Kasumi-1 (cell line): ENCODE measurements at regions not wholly inside any gene's neighbourhood (a gene's known extent, or its start where the extent isn't known, plus 50 kb on each side); places are given as distances from the start of the nearest gene placed in this dataset.
"Not testable (repeated sequence)": the region's sequence is repeated elsewhere in the genome, so short reads cannot be mapped to it uniquely, and the experiment has no call there.

Source experiments
- DNase-seq, 2 experiments: peaks; one replicate each; lab custom pipeline; 2025; lab: John Stamatoyannopoulos, UW

- DNase-seq: no peak
Measured at GRCh38 chr1:185468626-185469025, 151.6 kb upstream of the IVNS1ABP start.

GRCh38 chr1:185467122-185467521, 150.1 kb upstream of the IVNS1ABP start:
- DNase-seq: no peak

DNA sequence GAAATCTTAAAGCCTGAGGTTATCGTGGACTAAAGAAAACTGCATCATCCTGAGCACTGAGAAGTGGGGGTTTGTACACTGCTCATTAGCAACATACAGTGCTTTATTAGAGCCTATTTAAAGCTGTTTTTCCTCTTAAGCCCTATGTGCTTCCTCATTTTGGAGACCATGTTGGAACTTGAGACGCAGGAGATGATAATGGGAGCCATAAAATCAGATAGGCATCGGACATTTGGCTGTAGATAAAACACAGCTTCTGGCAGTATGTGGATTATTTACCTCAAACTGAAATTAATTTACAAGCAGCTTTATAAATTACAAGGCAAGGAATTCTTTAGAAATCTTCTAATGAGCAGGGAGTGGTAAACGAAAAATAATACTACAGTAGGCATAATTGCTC, 147.7 kb upstream of the IVNS1ABP start:
- DNase-seq: no peak

DNA sequence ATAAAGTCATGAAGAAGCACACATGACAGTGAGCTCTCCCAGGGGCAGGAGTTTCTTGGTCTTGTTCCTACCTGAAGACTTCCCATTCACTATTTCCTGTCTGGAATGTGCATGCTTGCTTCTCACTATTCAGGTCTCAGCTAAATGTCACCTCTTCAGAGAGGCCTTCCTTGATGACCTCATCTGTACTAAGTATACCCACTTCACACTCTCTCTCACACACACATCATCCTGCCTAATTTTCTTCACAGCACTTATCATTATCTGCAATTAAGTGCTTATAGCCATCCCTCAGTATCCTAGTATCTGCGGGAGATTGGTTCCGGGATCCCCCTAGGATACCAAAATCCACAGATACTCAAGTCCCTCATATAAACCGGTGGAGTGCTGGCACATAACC, 146.4 kb upstream of the IVNS1ABP start:
- DNase-seq: no peak

DNA sequence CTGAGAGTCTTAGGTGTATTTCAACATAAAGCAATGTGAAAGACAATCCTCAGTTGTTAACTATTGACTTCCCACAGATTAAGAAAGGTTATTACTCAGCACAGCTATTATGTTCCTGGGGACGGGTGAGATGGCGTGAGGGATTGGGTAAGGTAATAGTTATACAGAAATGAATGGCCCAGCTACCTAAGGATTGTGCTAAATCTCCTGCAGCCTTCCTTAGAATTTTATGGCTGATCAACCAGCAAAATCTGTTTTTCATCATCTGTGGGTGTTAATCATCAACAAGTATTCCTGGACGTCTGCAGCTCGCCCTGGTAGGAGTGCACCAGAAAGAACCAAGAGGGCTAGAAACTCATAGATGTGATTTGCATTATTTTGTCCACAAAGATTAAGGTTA, 146.0 kb upstream of the IVNS1ABP start:
- DNase-seq: no peak

DNA sequence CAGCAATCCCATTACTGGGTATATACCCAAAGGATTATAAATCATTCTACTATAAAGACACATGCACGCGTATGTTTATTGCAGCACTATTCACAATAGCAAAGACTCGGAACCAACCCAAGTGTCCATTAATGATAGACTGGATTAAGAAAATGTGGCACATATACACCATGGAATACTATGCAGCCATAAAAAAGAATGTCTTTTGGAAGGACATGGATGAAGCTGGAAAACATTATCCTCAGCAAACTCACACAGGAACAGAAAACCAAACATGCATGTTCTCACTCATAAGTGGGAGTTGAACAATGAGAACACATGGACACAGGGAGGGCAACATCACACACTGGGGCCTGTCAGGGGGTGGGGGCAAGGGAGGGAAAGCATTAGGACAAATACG, 143.7 kb upstream of the IVNS1ABP start:
- DNase-seq: not testable (repeated sequence)

DNA sequence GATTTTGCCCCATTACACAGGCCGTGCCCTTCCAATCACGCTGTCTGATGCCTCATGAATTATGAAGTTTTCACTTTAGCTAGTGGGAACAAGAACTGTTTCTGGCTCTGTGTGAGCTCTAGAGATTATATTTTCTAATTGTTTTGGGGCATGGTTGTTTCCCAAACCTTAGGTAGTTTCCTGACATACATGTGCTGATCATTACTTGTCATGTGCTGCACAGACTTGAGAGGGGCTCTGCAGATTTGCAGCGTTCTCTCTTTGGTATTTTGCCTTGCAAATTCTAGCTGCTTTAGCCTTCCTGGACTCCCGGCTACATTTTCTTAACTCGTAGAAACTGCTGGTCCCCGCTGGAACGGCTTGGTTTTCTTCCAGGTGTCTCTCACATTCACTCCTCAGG, 142.1 kb upstream of the IVNS1ABP start:
- no peak for DNase-seq

- no peak for DNase-seq
Measured at GRCh38 chr1:185458670-185459069, 141.6 kb upstream of the IVNS1ABP start.

DNA sequence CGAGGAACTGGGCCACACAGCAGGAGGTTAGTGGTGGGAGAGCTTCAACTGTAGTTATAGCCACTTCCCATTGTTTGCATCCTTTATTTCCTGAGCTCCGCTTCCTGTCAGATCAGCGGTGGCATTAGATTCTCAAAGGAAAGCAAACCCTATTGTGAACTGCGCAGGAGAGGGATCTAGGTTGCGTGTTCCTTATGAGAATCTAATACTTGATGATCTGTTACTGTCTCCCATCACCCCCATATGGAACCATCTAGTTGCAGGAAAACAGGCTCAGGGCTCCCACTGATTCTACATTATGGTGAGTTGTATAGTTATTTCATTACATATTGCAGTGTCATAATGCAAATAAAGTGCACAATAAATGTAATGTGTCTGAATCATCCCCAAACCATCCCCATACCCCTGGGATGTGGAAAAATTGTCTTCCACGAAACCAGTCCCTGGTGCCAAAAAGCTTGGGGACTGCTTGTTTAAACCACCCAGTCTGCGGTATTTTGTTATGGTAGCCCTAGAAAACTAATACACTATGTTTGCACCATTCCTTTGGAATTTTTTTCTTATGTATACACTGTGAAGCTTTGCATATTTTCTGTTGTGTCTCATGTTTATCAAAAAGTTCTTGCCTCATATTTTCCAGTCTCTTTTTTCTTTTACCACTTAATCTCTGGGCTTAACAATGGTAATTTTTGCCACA, 136.6 kb upstream of the IVNS1ABP start:
- DNase-seq: no peak

GRCh38 chr1:185450917-185451316, 133.9 kb upstream of the IVNS1ABP start:
- DNase-seq: no peak

GRCh38 chr1:185450060-185450788, 133.2 kb upstream of the IVNS1ABP start:
- DNase-seq: no peak

- no peak for DNase-seq
Measured at GRCh38 chr1:185449378-185450059, 132.5 kb upstream of the IVNS1ABP start.

DNA sequence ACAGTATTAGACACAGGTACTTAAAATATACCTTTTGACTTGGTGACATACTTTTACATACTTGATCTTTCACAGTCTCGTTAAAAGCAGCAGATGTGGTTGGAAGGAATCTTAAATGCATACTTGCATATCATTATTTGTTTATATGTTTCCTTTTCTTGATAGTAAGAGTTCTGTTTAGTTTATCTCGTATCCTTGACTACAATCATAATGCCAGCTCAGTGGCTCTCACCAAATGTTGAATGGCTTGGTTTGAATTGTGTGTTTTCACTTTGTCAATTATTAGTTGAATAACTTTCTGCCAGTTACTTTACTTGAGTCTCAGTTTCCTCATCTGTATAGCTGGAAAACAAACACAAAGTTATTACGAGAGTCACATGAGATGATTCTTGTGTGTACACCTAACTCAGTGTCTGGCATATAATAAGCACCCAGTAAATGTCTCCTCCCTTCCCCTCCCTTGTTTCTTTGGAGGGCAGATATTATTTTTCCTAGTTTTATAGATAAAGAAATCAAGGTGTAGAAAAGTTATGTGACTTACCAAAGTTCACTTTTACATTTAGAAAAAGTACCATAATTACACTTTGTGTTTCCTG, 131.6 kb upstream of the IVNS1ABP start:
- DNase-seq: no peak

- DNase-seq: no peak
Measured at GRCh38 chr1:185446131-185446530, 129.1 kb upstream of the IVNS1ABP start.

DNA sequence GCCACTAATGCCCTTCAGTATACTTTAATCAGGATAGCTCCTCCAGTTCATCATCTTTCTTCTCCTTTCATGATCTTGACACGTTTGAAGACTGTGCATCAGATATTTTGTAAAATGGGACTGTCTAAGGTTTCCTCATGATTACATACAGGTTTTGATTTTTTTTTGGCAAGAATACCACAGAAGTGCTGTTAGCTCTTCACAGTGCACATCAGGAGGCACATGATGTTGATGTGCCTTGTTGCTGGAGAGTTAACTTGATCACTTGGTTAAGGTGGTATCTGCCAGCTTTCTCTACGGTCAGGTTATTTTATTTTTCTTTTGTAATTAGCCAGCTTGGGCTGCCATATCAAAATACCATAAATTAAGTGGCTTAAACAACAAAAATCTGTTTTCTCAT, 128.6 kb upstream of the IVNS1ABP start:
- no peak for DNase-seq

GRCh38 chr1:185444676-185445075, 127.6 kb upstream of the IVNS1ABP start:
- no peak for DNase-seq

DNA sequence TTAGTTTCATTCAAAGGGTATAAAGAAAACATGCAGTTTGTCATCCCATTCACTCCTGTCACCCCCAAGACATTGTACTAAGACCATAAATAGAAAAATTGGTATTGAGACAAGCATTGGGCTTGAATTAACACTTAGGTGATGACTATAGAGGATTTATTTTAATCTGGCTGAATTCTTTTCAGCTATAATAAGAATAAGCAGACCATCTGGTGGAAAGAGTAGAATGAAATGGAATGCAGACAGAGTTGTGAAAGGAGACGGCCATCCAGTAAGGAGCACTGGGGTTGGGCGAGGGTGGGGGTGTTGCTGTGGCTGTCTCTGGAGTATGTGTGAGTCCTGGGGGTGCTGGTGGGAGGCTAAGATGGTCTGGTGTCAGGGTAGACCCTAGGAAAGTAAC, 125.0 kb upstream of the IVNS1ABP start:
- no peak for DNase-seq

DNA sequence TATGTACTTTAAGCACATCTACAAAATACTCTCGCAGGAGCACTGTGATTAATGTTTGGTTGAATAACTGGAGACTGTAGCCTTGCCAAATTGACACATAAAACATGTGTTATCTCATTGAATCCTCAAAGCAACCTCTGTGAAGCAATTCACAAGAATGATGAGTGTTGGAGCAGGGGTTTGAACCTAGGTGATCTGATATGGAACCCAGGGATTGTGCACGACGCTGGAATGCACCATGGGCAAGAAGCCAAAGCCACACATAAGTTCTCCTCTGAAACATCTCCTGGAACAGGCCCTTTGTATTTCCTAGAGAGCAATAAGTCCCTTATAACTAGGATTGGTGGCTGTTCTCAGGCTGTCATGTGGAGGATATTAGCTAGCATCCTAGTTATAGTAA, 124.6 kb upstream of the IVNS1ABP start:
- DNase-seq: no peak

DNA sequence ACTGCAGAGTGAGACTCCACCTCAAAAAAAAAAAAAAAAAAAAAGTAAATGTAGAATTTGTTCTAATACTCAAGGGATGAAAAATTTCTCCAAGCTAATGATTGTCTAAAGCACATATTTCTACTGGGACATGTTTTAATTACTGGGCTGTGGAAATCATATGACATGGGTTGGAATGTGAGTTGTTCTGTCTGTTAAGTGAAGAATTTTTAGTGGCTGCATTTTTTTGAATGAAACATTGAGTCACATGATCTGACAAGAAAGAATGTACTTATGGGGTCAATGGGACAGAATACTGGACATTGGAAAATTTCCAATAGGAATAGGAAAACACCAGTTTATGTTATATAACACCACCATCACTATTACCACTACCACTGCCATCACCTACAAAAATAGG, 123.8 kb upstream of the IVNS1ABP start:
- DNase-seq: no peak

- DNase-seq: no peak
Measured at GRCh38 chr1:185439727-185440415, 122.8 kb upstream of the IVNS1ABP start.

DNA sequence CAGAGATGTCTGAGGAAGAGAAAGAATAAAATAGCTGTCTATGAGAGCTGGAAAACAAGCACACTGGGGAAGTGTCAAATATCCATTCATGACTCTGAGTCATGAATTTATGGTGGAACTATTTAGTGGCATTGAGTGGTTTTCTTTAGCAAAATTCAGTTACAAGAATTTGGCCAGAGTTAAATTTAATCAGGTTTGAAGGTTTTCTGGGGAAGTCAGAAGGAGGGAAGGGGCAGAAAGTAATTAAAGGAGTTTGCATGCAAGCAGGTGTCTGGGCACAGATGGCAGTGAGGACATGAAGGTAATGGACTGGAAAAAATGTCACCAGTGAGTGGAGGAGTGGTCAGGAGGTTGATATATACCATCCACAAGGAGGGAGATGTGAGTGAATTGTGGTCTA, 121.9 kb upstream of the IVNS1ABP start:
- no peak for DNase-seq

- no peak for DNase-seq
Measured at GRCh38 chr1:185435696-185436379, 118.8 kb upstream of the IVNS1ABP start.
